Vagina (tissue), 2 donors: ENCODE measurements at regions not wholly inside any gene's neighbourhood (a gene's known extent, or its start where the extent isn't known, plus 50 kb on each side); places are given as distances from the start of the nearest gene placed in this dataset.

Experiments
- DNase-seq, 2 donors: peaks; one replicate each; pipeline ENCODE4 v3.0.0-alpha.2; 2017; ENCODE audit errors: extremely low spot score in 2 of 2
- H3K27ac ChIP-seq: fragments of 200-600 bp; sonication (generic); one replicate; pipeline ENCODE4 v1.5.1; 2019
- H3K27me3 ChIP-seq: fragments of 200-600 bp; sonication (generic); one replicate; pipeline ENCODE4 v1.5.1; 2019
- H3K36me3 ChIP-seq, 2 donors: fragments of 200-600 bp; sonication (generic); one replicate each; pipeline ENCODE4 v1.5.1; 2017 to 2019
- H3K4me1 ChIP-seq: fragments of 200-600 bp; sonication (generic); one replicate; pipeline ENCODE4 v1.5.1; 2019
- H3K4me3 ChIP-seq, 2 donors: fragments of 200-600 bp; sonication (generic); 1 replicate in 1 of 2; 2 replicates in 1 of 2; pipeline ENCODE4 v1.5.1; 2016 to 2019
- H3K9me3 ChIP-seq: fragments of 200-600 bp; sonication (generic); one replicate; pipeline ENCODE4 v1.5.1; 2019
- POLR2A ChIP-seq, 2 donors: fragments of 450-650 bp; IDR thresholded peaks; one replicate each; pipeline ENCODE4 v1.6.1; 2017; ENCODE audit warnings: antibody characterized with exemption in 2 of 2, mild to moderate bottlenecking in 2 of 2, moderate library complexity in 2 of 2
- POLR2AphosphoS5 ChIP-seq, 2 donors: sonication (generic); formaldehyde crosslinking; IDR thresholded peaks; one replicate each; pipeline ENCODE4 v1.9.0; 2017; ENCODE audit warnings: antibody characterized with exemption in 2 of 2, mild to moderate bottlenecking in 2 of 2, low read depth in 1 of 2; ENCODE audit not compliant: insufficient read depth in 1 of 2
- intact Hi-C: fragments of 100-400 bp; cut with DNase I; formaldehyde crosslinking; loops from one replicate; pipeline ENCODE4 v1.15.1; 2023
- TF ChIP-seq, protein P1 (sequence below), 3 experiments: fragments of 450-650 bp in 2 of 3; fragments of 200-600 bp in 1 of 3; sonication (generic) in 1 of 3; IDR thresholded peaks; one replicate each; pipeline ENCODE4 v1.5.1; 2017 to 2019; ENCODE audit warnings: antibody characterized with exemption in 3 of 3, mild to moderate bottlenecking in 2 of 3, moderate library complexity in 2 of 3

DNA sequence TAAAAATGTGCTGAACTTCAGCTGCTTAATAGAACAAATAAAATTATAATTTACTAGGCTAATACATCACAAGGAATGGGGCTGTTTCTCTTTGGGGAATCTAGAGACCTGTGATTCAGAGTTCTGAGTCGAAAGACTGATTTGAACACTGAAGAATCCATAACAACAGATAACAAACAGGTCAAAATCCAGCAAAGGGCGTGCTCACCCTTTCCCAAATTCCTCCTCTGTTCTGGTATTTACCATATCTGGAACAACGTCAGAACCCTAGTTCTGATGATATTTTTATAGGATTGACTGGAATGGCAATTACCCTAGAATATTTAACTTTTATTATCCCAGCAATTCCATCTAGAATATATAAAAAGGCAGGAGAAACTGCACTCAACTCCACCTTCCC lies 66.0 kb upstream of the ITGA6 start:
- H3K4me3 ChIP-seq: no peak overlapping the region
- DNase-seq: no peak
- H3K4me1 ChIP-seq: no peaks in the 10 kb centered on the region
- no peaks in the 10 kb centered on the region for H3K27me3 ChIP-seq
- H3K36me3 ChIP-seq: no peaks in the 10 kb centered on the region
- intact Hi-C loops: no loop called here
- no peak overlapping the region for H3K27ac ChIP-seq
- TF ChIP-seq POLR2A (IDR thresholded peaks at IDR 0.05): no peak
- TF ChIP-seq, protein P1, sequence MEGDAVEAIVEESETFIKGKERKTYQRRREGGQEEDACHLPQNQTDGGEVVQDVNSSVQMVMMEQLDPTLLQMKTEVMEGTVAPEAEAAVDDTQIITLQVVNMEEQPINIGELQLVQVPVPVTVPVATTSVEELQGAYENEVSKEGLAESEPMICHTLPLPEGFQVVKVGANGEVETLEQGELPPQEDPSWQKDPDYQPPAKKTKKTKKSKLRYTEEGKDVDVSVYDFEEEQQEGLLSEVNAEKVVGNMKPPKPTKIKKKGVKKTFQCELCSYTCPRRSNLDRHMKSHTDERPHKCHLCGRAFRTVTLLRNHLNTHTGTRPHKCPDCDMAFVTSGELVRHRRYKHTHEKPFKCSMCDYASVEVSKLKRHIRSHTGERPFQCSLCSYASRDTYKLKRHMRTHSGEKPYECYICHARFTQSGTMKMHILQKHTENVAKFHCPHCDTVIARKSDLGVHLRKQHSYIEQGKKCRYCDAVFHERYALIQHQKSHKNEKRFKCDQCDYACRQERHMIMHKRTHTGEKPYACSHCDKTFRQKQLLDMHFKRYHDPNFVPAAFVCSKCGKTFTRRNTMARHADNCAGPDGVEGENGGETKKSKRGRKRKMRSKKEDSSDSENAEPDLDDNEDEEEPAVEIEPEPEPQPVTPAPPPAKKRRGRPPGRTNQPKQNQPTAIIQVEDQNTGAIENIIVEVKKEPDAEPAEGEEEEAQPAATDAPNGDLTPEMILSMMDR (IDR thresholded peaks at IDR 0.05): no peak
- TF ChIP-seq POLR2AphosphoS5 (IDR thresholded peaks at IDR 0.05; ENCODE audit: insufficient read depth in 1 of 2, low read depth in 1 of 2): no peak
- H3K9me3 ChIP-seq: no peaks in the 10 kb centered on the region

GRCh38 chr2:172361840-172362239 lies 65.5 kb upstream of the ITGA6 start:
- H3K4me3 ChIP-seq: no peak overlapping the region
- intact Hi-C loops: no loop called here
- TF ChIP-seq, protein P1 (IDR thresholded peaks at IDR 0.05): no peak
- no peak for TF ChIP-seq POLR2AphosphoS5 (IDR thresholded peaks at IDR 0.05; ENCODE audit: insufficient read depth in 1 of 2, low read depth in 1 of 2)
- no peak for TF ChIP-seq POLR2A (IDR thresholded peaks at IDR 0.05)

DNA sequence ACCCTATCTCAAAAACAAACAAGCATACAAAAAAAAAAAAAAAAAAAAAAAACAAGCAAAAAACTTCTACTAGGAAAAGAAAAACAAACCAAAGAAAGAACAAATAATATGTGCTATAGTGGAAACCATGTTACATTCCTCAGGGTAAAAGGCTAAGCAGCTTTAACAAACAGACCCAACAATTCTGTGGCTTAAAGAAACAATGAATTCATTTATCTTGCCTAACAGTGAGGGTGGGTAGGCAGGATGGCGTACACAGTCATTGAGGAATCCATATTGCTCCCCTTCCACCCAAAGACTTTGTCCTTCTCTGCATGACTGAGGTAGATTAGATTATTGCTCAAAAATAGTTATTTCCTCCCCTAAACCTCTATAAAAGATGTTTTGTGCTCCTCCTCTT lies 63.1 kb upstream of the ITGA6 start:
- intact Hi-C loops: no loop called here
- H3K27ac ChIP-seq: no peak overlapping the region
- no peak for DNase-seq
- no peak overlapping the region for H3K4me3 ChIP-seq
- no peaks in the 10 kb centered on the region for H3K4me1 ChIP-seq
- TF ChIP-seq, protein P1 (IDR thresholded peaks at IDR 0.05): no peak
- no peak for TF ChIP-seq POLR2AphosphoS5 (IDR thresholded peaks at IDR 0.05; ENCODE audit: insufficient read depth in 1 of 2, low read depth in 1 of 2)
- no peak for TF ChIP-seq POLR2A (IDR thresholded peaks at IDR 0.05)
- H3K9me3 ChIP-seq: no peaks in the 10 kb centered on the region
- H3K36me3 ChIP-seq: no peaks in the 10 kb centered on the region
- H3K27me3 ChIP-seq: no peaks in the 10 kb centered on the region

More at GRCh38 chr2:172361840-172362239, 65.5 kb upstream of the ITGA6 start:
- no peaks in the 10 kb centered on the region for H3K36me3 ChIP-seq
- DNase-seq: no peak
- H3K9me3 ChIP-seq: no peaks in the 10 kb centered on the region
- H3K27ac ChIP-seq: no peak overlapping the region
- H3K4me1 ChIP-seq: no peaks in the 10 kb centered on the region
- H3K27me3 ChIP-seq: no peaks in the 10 kb centered on the region

GRCh38 chr2:172366596-172367150 lies 60.7 kb upstream of the ITGA6 start:
- H3K27me3 ChIP-seq: no peaks in the 10 kb centered on the region
- intact Hi-C loops: no loop called here
- H3K27ac ChIP-seq: no peak overlapping the region
- H3K4me1 ChIP-seq: no peaks in the 10 kb centered on the region
- TF ChIP-seq POLR2A (IDR thresholded peaks at IDR 0.05): no peak
- TF ChIP-seq POLR2AphosphoS5 (IDR thresholded peaks at IDR 0.05; ENCODE audit: insufficient read depth in 1 of 2, low read depth in 1 of 2): no peak
- TF ChIP-seq, protein P1 (IDR thresholded peaks at IDR 0.05): no peak
- DNase-seq: no peak
- H3K9me3 ChIP-seq: no peaks in the 10 kb centered on the region
- H3K36me3 ChIP-seq: no peaks in the 10 kb centered on the region
- H3K4me3 ChIP-seq: no peak overlapping the region

DNA sequence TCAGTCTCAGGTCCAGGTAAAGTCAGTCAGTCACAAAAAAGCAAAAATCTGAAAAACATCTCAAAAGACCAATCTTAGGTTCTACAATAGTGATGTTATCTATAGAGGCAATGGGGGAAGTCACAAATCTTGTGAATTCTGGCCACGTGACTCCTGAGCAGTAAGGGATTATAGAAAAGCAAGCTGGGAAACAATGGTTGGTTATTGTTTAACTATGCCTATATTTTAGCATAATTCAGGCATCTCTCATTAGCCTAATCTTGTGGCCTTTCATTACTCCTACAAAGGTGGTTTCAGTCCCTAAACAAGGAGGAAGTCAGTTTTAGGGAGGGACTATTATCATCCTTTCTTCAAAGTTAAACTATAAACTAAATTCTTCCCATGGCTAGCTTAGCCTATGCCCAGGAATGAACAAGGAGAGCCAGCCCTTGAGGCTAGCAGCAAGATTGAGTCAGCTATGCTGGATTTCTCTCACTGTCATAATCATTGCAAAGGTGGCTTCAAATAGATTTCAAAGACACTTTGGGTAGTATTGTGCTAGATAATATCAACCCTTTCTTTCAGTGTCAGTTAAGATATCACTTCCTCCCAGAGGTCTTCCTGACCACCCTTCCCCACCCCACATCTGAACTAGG lies 56.4 kb upstream of the ITGA6 start:
- H3K27me3 ChIP-seq: no peaks in the 10 kb centered on the region
- no peak overlapping the region for H3K27ac ChIP-seq
- no peaks in the 10 kb centered on the region for H3K9me3 ChIP-seq
- intact Hi-C loops: no loop called here
- H3K4me3 ChIP-seq: no peak overlapping the region
- H3K36me3 ChIP-seq: no peaks in the 10 kb centered on the region
- no peaks in the 10 kb centered on the region for H3K4me1 ChIP-seq
- TF ChIP-seq POLR2A (IDR thresholded peaks at IDR 0.05) (no peak), POLR2AphosphoS5 (IDR thresholded peaks at IDR 0.05; ENCODE audit: insufficient read depth in 1 of 2, low read depth in 1 of 2) (no peak)
- TF ChIP-seq, protein P1 (IDR thresholded peaks at IDR 0.05): no peak
- no peak for DNase-seq
